Endodermal cell (in vitro differentiated cells): ENCODE measurements at regions not wholly inside any gene's neighbourhood (a gene's known extent, or its start where the extent isn't known, plus 50 kb on each side); places are given as distances from the start of the nearest gene placed in this dataset.

Experiments
- DNase-seq: peaks from one replicate; pipeline ENCODE4 v3.0.0-alpha.2; 2017
- H3K27ac ChIP-seq: 2 replicates; pipeline ENCODE4 v1.5.1; 2013; ENCODE audit warnings: mild to moderate bottlenecking, low read depth, low read length, moderate library complexity
- H3K27me3 ChIP-seq: 2 replicates; pipeline ENCODE4 v1.6.1; 2013; ENCODE audit warnings: mild to moderate bottlenecking, low read length, moderate library complexity; ENCODE audit not compliant: insufficient read depth, control insufficient read depth, poor library complexity, severe bottlenecking
- H3K36me3 ChIP-seq: 2 replicates; pipeline ENCODE4 v1.7.0; 2013; ENCODE audit warnings: mild to moderate bottlenecking, low read length, moderate library complexity; ENCODE audit not compliant: control insufficient read depth, insufficient read depth
- H3K4me1 ChIP-seq: one replicate; pipeline ENCODE4 v1.7.0; 2013; ENCODE audit warnings: low read length; ENCODE audit not compliant: control insufficient read depth, insufficient read depth
- H3K4me3 ChIP-seq: 2 replicates; pipeline ENCODE4 v1.5.1; 2013; ENCODE audit warnings: mild to moderate bottlenecking, low read length, moderate library complexity
- H3K9ac ChIP-seq: 2 replicates; pipeline ENCODE4 v1.6.1; 2013; ENCODE audit warnings: mild to moderate bottlenecking, low read length, moderate library complexity; ENCODE audit not compliant: poor library complexity, severe bottlenecking; ENCODE audit errors: extremely low read depth
- H3K9me3 ChIP-seq: 2 replicates; pipeline ENCODE4 v1.6.1; 2013; ENCODE audit warnings: mild to moderate bottlenecking, low read length, moderate library complexity; ENCODE audit not compliant: control insufficient read depth
- H3K27ac Mint-ChIP-seq: 2 replicates; pipeline ENCODE4 v1.8.0; 2020; ENCODE audit warnings: mixed read lengths
- H3K27me3 Mint-ChIP-seq: 2 replicates; pipeline ENCODE4 v1.8.0; 2021; ENCODE audit warnings: mild to moderate bottlenecking, mixed read lengths; ENCODE audit not compliant: insufficient read depth
- H3K36me3 Mint-ChIP-seq: 2 replicates; pipeline ENCODE4 v1.8.0; 2020; ENCODE audit warnings: low read depth, mixed read lengths
- H3K4me1 Mint-ChIP-seq: 2 replicates; pipeline ENCODE4 v1.8.0; 2020; ENCODE audit warnings: mixed read lengths
- H3K4me3 Mint-ChIP-seq: 2 replicates; pipeline ENCODE4 v1.8.0; 2020; ENCODE audit warnings: mild to moderate bottlenecking, moderate library complexity, mixed read lengths
- H3K9me3 Mint-ChIP-seq: 2 replicates; pipeline ENCODE4 v1.8.0; 2020; ENCODE audit warnings: mild to moderate bottlenecking, mixed read lengths
- WGBS, 2 experiments: methylation state at CpG; one replicate each; pipeline versions ENCODE4 v1.1.5 to v1.1.7; 2013; ENCODE audit warnings: missing lambda C conversion rate in 2 of 2, mixed read lengths in 1 of 2; ENCODE audit not compliant: insufficient coverage in 1 of 2, insufficient read length in 1 of 2; 5-methylcytosine and 5-hydroxymethylcytosine counted together
- TF ChIP-seq, protein P1 (sequence below): fragments of 200-600 bp; sonication (generic); conservative IDR thresholded peaks from 2 replicates; pipeline ENCODE4 v1.5.0; 2021; ENCODE audit warnings: antibody characterized with exemption, mild to moderate bottlenecking

GRCh38 chr18:55868909-55869308 is 280.9 kb upstream of the TCF4 start:
- Mint-ChIP-seq H3K4me1 (peaks cover 5% of the 10 kb centered on the region), H3K27ac (no peak overlapping the region), H3K9me3 (no peaks in the 10 kb centered on the region), H3K27me3 (no peaks in the 10 kb centered on the region), H3K4me3 (no peak overlapping the region), H3K36me3 (no peaks in the 10 kb centered on the region)
- H3K4me1 ChIP-seq: no peaks in the 10 kb centered on the region
- H3K27ac ChIP-seq: no peak overlapping the region
- DNase-seq: no peak
- TF ChIP-seq, protein P1, sequence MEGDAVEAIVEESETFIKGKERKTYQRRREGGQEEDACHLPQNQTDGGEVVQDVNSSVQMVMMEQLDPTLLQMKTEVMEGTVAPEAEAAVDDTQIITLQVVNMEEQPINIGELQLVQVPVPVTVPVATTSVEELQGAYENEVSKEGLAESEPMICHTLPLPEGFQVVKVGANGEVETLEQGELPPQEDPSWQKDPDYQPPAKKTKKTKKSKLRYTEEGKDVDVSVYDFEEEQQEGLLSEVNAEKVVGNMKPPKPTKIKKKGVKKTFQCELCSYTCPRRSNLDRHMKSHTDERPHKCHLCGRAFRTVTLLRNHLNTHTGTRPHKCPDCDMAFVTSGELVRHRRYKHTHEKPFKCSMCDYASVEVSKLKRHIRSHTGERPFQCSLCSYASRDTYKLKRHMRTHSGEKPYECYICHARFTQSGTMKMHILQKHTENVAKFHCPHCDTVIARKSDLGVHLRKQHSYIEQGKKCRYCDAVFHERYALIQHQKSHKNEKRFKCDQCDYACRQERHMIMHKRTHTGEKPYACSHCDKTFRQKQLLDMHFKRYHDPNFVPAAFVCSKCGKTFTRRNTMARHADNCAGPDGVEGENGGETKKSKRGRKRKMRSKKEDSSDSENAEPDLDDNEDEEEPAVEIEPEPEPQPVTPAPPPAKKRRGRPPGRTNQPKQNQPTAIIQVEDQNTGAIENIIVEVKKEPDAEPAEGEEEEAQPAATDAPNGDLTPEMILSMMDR: no peak
- H3K27me3 ChIP-seq: no peaks in the 10 kb centered on the region
- WGBS, 2 experiments: 89% methylated on average over 1 of the region's 1 CpG; no CpG with 5 or more reads in 1 of the 2 experiments
- H3K9me3 ChIP-seq: no peaks in the 10 kb centered on the region
- H3K4me3 ChIP-seq: no peak overlapping the region
- H3K9ac ChIP-seq: no peak overlapping the region
- no peaks in the 10 kb centered on the region for H3K36me3 ChIP-seq

GRCh38 chr18:55866886-55867285 is 278.9 kb upstream of the TCF4 start:
- Histone ChIP-seq H3K36me3 (no peaks in the 10 kb centered on the region), H3K27ac (no peak overlapping the region), H3K27me3 (no peaks in the 10 kb centered on the region), H3K9me3 (no peaks in the 10 kb centered on the region), H3K4me3 (no peak overlapping the region), H3K4me1 (no peaks in the 10 kb centered on the region), H3K9ac (no peak overlapping the region)
- H3K27me3 Mint-ChIP-seq: no peaks in the 10 kb centered on the region
- no peaks in the 10 kb centered on the region for H3K36me3 Mint-ChIP-seq
- H3K4me1 Mint-ChIP-seq: peaks cover 9% of the 10 kb centered on the region
- no peak overlapping the region for H3K27ac Mint-ChIP-seq
- TF ChIP-seq, protein P1: no peak
- no peak overlapping the region for H3K4me3 Mint-ChIP-seq
- H3K9me3 Mint-ChIP-seq: no peaks in the 10 kb centered on the region
- no peak for DNase-seq
- WGBS, 2 experiments: 96 to 100% methylated on average over 4 to 6 of the region's 7 CpGs

GRCh38 chr18:55866006-55866405 is 278.0 kb upstream of the TCF4 start:
- no peak for DNase-seq
- Histone ChIP-seq H3K9ac (no peak overlapping the region), H3K27ac (no peak overlapping the region), H3K4me1 (no peaks in the 10 kb centered on the region), H3K36me3 (no peaks in the 10 kb centered on the region), H3K4me3 (no peak overlapping the region), H3K27me3 (no peaks in the 10 kb centered on the region), H3K9me3 (no peaks in the 10 kb centered on the region)
- no peaks in the 10 kb centered on the region for H3K36me3 Mint-ChIP-seq
- H3K27me3 Mint-ChIP-seq: no peaks in the 10 kb centered on the region
- H3K27ac Mint-ChIP-seq: no peak overlapping the region
- H3K9me3 Mint-ChIP-seq: no peaks in the 10 kb centered on the region
- no peak overlapping the region for H3K4me3 Mint-ChIP-seq
- peaks cover 13% of the 10 kb centered on the region for H3K4me1 Mint-ChIP-seq
- TF ChIP-seq, protein P1: no peak
- 80 to 87% methylated on average over 7 of the region's 7 CpGs for WGBS, 2 experiments
